Stomach smooth muscle (tissue), 2 donors: ENCODE measurements at regions not wholly inside any gene's neighbourhood (a gene's known extent, or its start where the extent isn't known, plus 50 kb on each side); places are given as distances from the start of the nearest gene placed in this dataset.

ENCODE experiments used
- H3K27ac ChIP-seq: one replicate; pipeline ENCODE4 v1.7.0; 2013; ENCODE audit warnings: mild to moderate bottlenecking, low read length, inconsistent platforms
- H3K27me3 ChIP-seq, 2 donors: one replicate each; pipeline ENCODE4 v1.7.0; 2013; ENCODE audit warnings: low read length in 2 of 2; ENCODE audit not compliant: insufficient read depth in 2 of 2, control insufficient read depth in 1 of 2
- H3K36me3 ChIP-seq, 2 donors: one replicate each; pipeline ENCODE4 v1.7.0; 2013; ENCODE audit warnings: low read length in 2 of 2; ENCODE audit not compliant: control insufficient read depth in 2 of 2, insufficient read depth in 2 of 2
- H3K4me1 ChIP-seq: one replicate; pipeline ENCODE4 v1.7.0; 2013; ENCODE audit warnings: low read length; ENCODE audit not compliant: control insufficient read depth, insufficient read depth
- H3K4me3 ChIP-seq, 2 donors: one replicate each; pipeline ENCODE4 v1.7.0; 2013; ENCODE audit warnings: low read length in 2 of 2
- H3K9ac ChIP-seq, 2 donors: one replicate each; pipeline ENCODE4 v1.7.0; 2013; ENCODE audit warnings: low read length in 2 of 2, mild to moderate bottlenecking in 1 of 2
- H3K9me3 ChIP-seq, 2 donors: one replicate each; pipeline ENCODE4 v1.7.0; 2013; ENCODE audit warnings: low read length in 2 of 2; ENCODE audit not compliant: control insufficient read depth in 2 of 2
- donor health status: healthy.
- donor health status: Pancreatic carcinoma.

- no peaks in the 10 kb centered on the region for H3K9me3 ChIP-seq
Measured at GRCh38 chr16:85562093-85562786, 50.9 kb upstream of the GSE1 start.

GRCh38 chr16:85563034-85563433 lies 50.1 kb upstream of the GSE1 start:
- Histone ChIP-seq H3K9me3 (no peaks in the 10 kb centered on the region), H3K36me3 (no peaks in the 10 kb centered on the region), H3K4me3 (no peak overlapping the region), H3K27me3 (no peaks in the 10 kb centered on the region), H3K9ac (no peak overlapping the region), H3K27ac (no peak overlapping the region), H3K4me1 (peaks cover 39% of the 10 kb centered on the region)

More at GRCh38 chr16:85562093-85562786, 50.9 kb upstream of the GSE1 start:
- no peak overlapping the region for H3K9ac ChIP-seq
- no peak overlapping the region for H3K4me3 ChIP-seq
- H3K27ac ChIP-seq: peak overlapping the region; percentile 18
- H3K27me3 ChIP-seq: no peaks in the 10 kb centered on the region
- H3K36me3 ChIP-seq: no peaks in the 10 kb centered on the region
- H3K4me1 ChIP-seq: peaks cover 43% of the 10 kb centered on the region
